Daoy (cell line): ENCODE measurements at regions not wholly inside any gene's neighbourhood (a gene's known extent, or its start where the extent isn't known, plus 50 kb on each side); places are given as distances from the start of the nearest gene placed in this dataset.
"Not testable (repeated sequence)": the region's sequence is repeated elsewhere in the genome, so short reads cannot be mapped to it uniquely, and the experiment has no call there.

ENCODE experiments used
- DNase-seq: peaks from one replicate; pipeline ENCODE4 v3.0.0-alpha.2; 2015; ENCODE audit warnings: low read depth

GRCh38 chr11:3444420-3444744, 65.4 kb upstream of the ZNF195 start:
- not testable (repeated sequence) for DNase-seq

- not testable (repeated sequence) for DNase-seq
Measured at GRCh38 chr11:3443700-3444419, 64.9 kb upstream of the ZNF195 start.

- not testable (repeated sequence) for DNase-seq
Measured at GRCh38 chr11:3437441-3437840, 58.5 kb upstream of the ZNF195 start.

- no peak for DNase-seq
Measured at GRCh38 chr11:3434976-3435375, 56.0 kb upstream of the ZNF195 start.

GRCh38 chr11:3429191-3429590, 50.2 kb upstream of the ZNF195 start:
- DNase-seq: not testable (repeated sequence)
